ENCODE measurements at regions not wholly inside any gene's neighbourhood (a gene's known extent, or its start where the extent isn't known, plus 50 kb on each side); places are given as distances from the start of the nearest gene placed in this dataset.
A peak's percentile ranks its signal among the peaks of the same experiment; 100 is the strongest.

DNA sequence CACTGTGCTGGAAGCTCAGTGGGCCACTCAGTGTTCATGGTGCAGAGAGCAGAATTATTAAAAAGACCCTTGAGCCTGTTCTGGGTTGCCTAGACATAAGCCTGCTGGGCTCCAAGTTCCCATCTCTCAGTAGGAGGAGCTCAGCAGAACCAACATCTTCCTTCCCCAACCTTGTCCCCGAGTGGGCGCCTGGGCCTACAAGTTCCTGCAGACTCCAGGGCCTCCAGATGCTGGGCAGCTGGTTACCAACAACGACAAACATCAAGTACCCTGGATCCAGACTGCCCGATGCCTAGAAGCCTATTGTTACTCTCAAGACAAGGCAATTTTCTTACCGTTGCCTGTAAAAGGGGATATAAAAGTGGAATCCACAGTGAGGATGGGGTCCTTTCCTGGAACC lies 214.2 kb downstream of the HAUS1 start:
- CTCF ChIA-PET, result interaction anchor here (0.7 to 1.5 kb wide), 2 partner anchors 305 to 343 kb away, joined by 3 to 4 read pairs; no protein-coding TSS in a partner anchor
- Mint-ChIP-seq H3K36me3 (ENCODE audit: insufficient read depth, unreplicated experiment) (no peaks in the 10 kb centered on the region), H3K4me1 (ENCODE audit: insufficient read depth, unreplicated experiment) (peaks cover 31% of the 10 kb centered on the region), H3K27me3 (ENCODE audit: insufficient read depth, unreplicated experiment) (no peaks in the 10 kb centered on the region), H3K27ac (ENCODE audit: low read depth, unreplicated experiment) (no peak overlapping the region), H3K4me3 (ENCODE audit: unreplicated experiment) (no peak overlapping the region), H3K9me3 (ENCODE audit: unreplicated experiment) (no peaks in the 10 kb centered on the region)
- DNase-seq (ENCODE audit: unreplicated experiment), result no peak
- intact Hi-C loops (cut with micrococcal nuclease), result no loop called here
- POLR2A ChIA-PET, result no interaction called here
- BruUV-seq (replicated peaks), result no TSS peak
- no peak for TF ChIP-seq CTCF (IDR thresholded peaks at IDR 0.05; ENCODE audit: unreplicated experiment)

GRCh38 chr18:46319783-46320182 lies 215.6 kb downstream of the HAUS1 start:
- BruUV-seq (replicated peaks), result no TSS peak
- ChIA-PET POLR2A (no interaction called here), CTCF (interaction anchor here (0.7 to 1.0 kb wide), 3 partner anchors 22 to 66 kb away, joined by 3 to 4 read pairs (median 3); no protein-coding TSS in a partner anchor)
- H3K4me3 Mint-ChIP-seq (ENCODE audit: unreplicated experiment), result no peak overlapping the region
- no peaks in the 10 kb centered on the region for H3K27me3 Mint-ChIP-seq (ENCODE audit: insufficient read depth, unreplicated experiment)
- DNase-seq (ENCODE audit: unreplicated experiment), result no peak
- H3K9me3 Mint-ChIP-seq (ENCODE audit: unreplicated experiment), result no peaks in the 10 kb centered on the region
- no peaks in the 10 kb centered on the region for H3K36me3 Mint-ChIP-seq (ENCODE audit: insufficient read depth, unreplicated experiment)
- H3K27ac Mint-ChIP-seq (ENCODE audit: low read depth, unreplicated experiment), result no peak overlapping the region
- TF ChIP-seq CTCF (IDR thresholded peaks at IDR 0.05; ENCODE audit: unreplicated experiment), result no peak
- intact Hi-C loops (cut with micrococcal nuclease), result loop anchor here (5.0 kb wide), 1 partner anchor 218 kb away; no protein-coding TSS in a partner anchor
- H3K4me1 Mint-ChIP-seq (ENCODE audit: insufficient read depth, unreplicated experiment), result peaks cover 40% of the 10 kb centered on the region

DNA sequence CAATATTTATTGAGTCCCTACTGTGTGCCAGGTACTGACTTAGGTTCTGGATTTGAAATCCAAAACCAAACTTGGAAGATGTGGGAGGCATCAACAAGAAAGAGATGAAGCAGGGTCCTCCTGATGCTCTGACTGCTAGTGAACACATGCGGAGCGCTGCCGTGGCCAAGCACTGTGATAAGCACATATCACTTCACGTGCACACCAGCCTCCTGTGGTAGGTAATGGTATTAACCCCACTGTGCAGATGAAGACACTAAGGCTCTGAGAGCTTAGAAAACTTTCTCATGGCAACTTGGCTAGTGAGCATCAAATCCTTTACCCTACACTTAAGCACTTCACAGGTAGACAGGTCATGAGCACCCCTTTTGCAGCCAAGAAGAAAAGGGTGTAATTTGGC lies 216.1 kb downstream of the HAUS1 start:
- no peaks in the 10 kb centered on the region for H3K27me3 Mint-ChIP-seq (ENCODE audit: insufficient read depth, unreplicated experiment)
- BruUV-seq (replicated peaks), result no TSS peak
- H3K27ac Mint-ChIP-seq (ENCODE audit: low read depth, unreplicated experiment), result peak overlapping the region; percentile 97
- peaks cover 42% of the 10 kb centered on the region for H3K4me1 Mint-ChIP-seq (ENCODE audit: insufficient read depth, unreplicated experiment)
- DNase-seq (ENCODE audit: unreplicated experiment), result no peak
- POLR2A ChIA-PET, result interaction anchor here (1.3 kb wide), 1 partner anchor 830 kb away, joined by 4 read pairs; the partner anchor contains the start of gene HDHD2
- no peak for TF ChIP-seq CTCF (IDR thresholded peaks at IDR 0.05; ENCODE audit: unreplicated experiment)
- H3K36me3 Mint-ChIP-seq (ENCODE audit: insufficient read depth, unreplicated experiment), result no peaks in the 10 kb centered on the region
- H3K9me3 Mint-ChIP-seq (ENCODE audit: unreplicated experiment), result no peaks in the 10 kb centered on the region
- intact Hi-C loops (cut with micrococcal nuclease), result loop anchor here (5.0 kb wide), 1 partner anchor 217 kb away; no protein-coding TSS in a partner anchor
- H3K4me3 Mint-ChIP-seq (ENCODE audit: unreplicated experiment), result no peak overlapping the region
- CTCF ChIA-PET, result interaction anchor here (0.7 to 1.0 kb wide), 3 partner anchors 23 to 66 kb away, joined by 3 to 4 read pairs (median 3); no protein-coding TSS in a partner anchor

DNA sequence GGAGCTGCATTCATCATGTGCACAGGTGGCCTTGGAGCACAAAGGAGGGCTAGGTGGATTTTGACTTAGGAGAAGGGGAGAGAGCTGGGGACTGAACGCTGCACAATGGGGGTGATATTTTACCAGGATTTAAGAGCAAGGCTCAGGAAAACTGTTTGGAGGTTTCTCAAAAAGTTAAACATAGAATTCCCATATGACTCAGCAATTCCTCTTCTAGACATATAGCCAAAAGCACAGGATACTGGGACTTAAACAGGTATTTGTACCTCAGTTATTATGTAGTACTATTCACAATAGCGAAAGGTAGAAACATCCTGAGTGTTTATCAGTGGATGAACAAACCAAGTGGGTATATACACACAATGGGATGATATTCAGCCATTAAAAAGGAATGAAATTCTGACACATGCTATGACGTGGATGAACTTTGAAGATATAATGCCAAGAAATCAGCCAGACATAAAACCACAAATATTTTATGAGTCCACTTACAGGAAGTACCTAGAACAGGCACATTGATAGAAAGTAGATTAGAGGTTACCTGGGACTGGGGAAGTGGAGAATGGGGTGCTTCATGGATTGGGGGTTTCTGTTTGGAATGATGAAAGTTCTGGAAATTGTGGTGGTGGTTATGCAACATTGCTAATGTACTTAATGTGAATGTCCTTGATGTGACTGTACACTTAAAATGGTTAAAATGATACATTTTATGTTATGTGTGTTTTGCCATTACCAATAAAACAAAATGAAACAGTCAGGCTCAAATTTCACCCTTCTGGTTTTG lies 216.9 kb downstream of the HAUS1 start:
- Mint-ChIP-seq H3K4me3 (ENCODE audit: unreplicated experiment) (peak overlapping the region; percentile 34), H3K36me3 (ENCODE audit: insufficient read depth, unreplicated experiment) (no peaks in the 10 kb centered on the region), H3K4me1 (ENCODE audit: insufficient read depth, unreplicated experiment) (peaks cover 42% of the 10 kb centered on the region), H3K9me3 (ENCODE audit: unreplicated experiment) (no peaks in the 10 kb centered on the region), H3K27ac (ENCODE audit: low read depth, unreplicated experiment) (peak overlapping the region; percentile 97), H3K27me3 (ENCODE audit: insufficient read depth, unreplicated experiment) (no peaks in the 10 kb centered on the region)
- BruUV-seq (replicated peaks), result no TSS peak
- CTCF ChIA-PET, result interaction anchor here (0.5 to 1.3 kb wide), 2 partner anchors 38 to 336 kb away, joined by 3 to 4 read pairs; partner anchors contain the start of gene LOXHD1
- DNase-seq (ENCODE audit: unreplicated experiment), result peak; percentile 78
- intact Hi-C loops (cut with micrococcal nuclease), result loop anchor here (5.0 kb wide), 1 partner anchor 216 kb away; no protein-coding TSS in a partner anchor
- TF ChIP-seq CTCF (IDR thresholded peaks at IDR 0.05; ENCODE audit: unreplicated experiment), result no peak
- POLR2A ChIA-PET, result interaction anchor here (0.6 to 1.4 kb wide), 3 partner anchors 23 to 829 kb away, joined by 3 to 4 read pairs (median 4); partner anchors contain the start of gene HDHD2
